Endothelial cell of umbilical vein (primary cell): ENCODE measurements at regions not wholly inside any gene's neighbourhood (a gene's known extent, or its start where the extent isn't known, plus 50 kb on each side); places are given as distances from the start of the nearest gene placed in this dataset.

ENCODE experiments used
- BruUV-seq: library from RNA; stranded (reverse); fragments of 400-500 nt; replicated peaks from 2 replicates; lab custom pipeline; 2021; lab: Mats Ljungman, UMichigan
- CTCF ChIA-PET: fragments of 300-600, 350-600 bp; sonication (Branson Sonifier 250); formaldehyde crosslinking; loops from one replicate; lab custom pipeline; 2021; ENCODE audit warnings: antibody characterized with exemption, inconsistent platforms; lab: Charles Lee
- POLR2A ChIA-PET: fragments of 300-600, 350-600 bp; sonication (Branson Sonifier 250); formaldehyde crosslinking; loops from one replicate; lab custom pipeline; 2021; ENCODE audit warnings: antibody characterized with exemption, inconsistent platforms; lab: Charles Lee
- DNase-seq: peaks from one replicate; pipeline ENCODE4 v3.0.0-alpha.2; 2011; ENCODE audit warnings: low read depth, low spot score
- FAIRE-seq: peaks from 2 replicates; lab custom pipeline; 2011; peaks lifted over from hg19 to GRCh38; lab: Jason Lieb, UNC
- H2AFZ ChIP-seq: 2 replicates; pipeline ENCODE4 v1.6.0; 2012; ENCODE audit warnings: low read depth, low read length, control low read depth, inconsistent platforms
- H3K27ac ChIP-seq: 2 replicates; pipeline ENCODE4 v1.5.1; 2011; ENCODE audit warnings: low read depth, mild to moderate bottlenecking, control low read depth, low read length, moderate library complexity; ENCODE audit not compliant: insufficient read depth
- H3K27me3 ChIP-seq, 2 experiments: 2 replicates each; pipeline versions ENCODE4 v1.6.0 to v1.6.1; 2011; ENCODE audit warnings: low read length in 2 of 2, mixed read lengths in 1 of 2; ENCODE audit not compliant: control insufficient read depth in 2 of 2, insufficient read depth in 2 of 2
- H3K36me3 ChIP-seq, 2 experiments: 2 replicates in 1 of 2; 3 replicates in 1 of 2; pipeline ENCODE4 v1.5.1; 2011; ENCODE audit warnings: low read length in 2 of 2, mild to moderate bottlenecking in 1 of 2, moderate library complexity in 1 of 2; ENCODE audit not compliant: control insufficient read depth in 2 of 2, insufficient read depth in 2 of 2; ENCODE audit errors: extremely low read depth in 1 of 2
- H3K4me1 ChIP-seq: 3 replicates; pipeline ENCODE4 v1.5.1; 2011; ENCODE audit warnings: mild to moderate bottlenecking, low read length; ENCODE audit not compliant: control insufficient read depth, insufficient read depth; ENCODE audit errors: extremely low read depth
- H3K4me2 ChIP-seq: 2 replicates; pipeline ENCODE4 v1.6.1; 2011; ENCODE audit warnings: low read length, control low read depth, mixed read lengths; ENCODE audit not compliant: insufficient read depth
- H3K4me3 ChIP-seq, 3 experiments: fragments of 200-600 bp in 1 of 3; sonication (generic), shearing (Covaris generic) in 1 of 3; replicated peaks in 1 of 3; 2 replicates each; pipeline ENCODE4 v1.5.1; 2011 to 2016; ENCODE audit warnings: control low read depth in 3 of 3, low read length in 3 of 3, mild to moderate bottlenecking in 2 of 3, inconsistent platforms in 1 of 3, low read depth in 1 of 3, moderate library complexity in 1 of 3; ENCODE audit not compliant: insufficient read depth in 1 of 3
- H3K79me2 ChIP-seq: 2 replicates; pipeline ENCODE4 v1.6.0; 2012; ENCODE audit warnings: low read length, inconsistent platforms; ENCODE audit not compliant: control insufficient read depth, insufficient read depth
- H3K9ac ChIP-seq: replicated peaks from 2 replicates; pipeline ENCODE3; 2011; ENCODE audit warnings: low read length, control low read depth; ENCODE audit not compliant: insufficient read depth; ENCODE audit errors: extremely low read depth
- H3K9me1 ChIP-seq: replicated peaks from 3 replicates; pipeline ENCODE4 v1.6.0; 2011; ENCODE audit warnings: mild to moderate bottlenecking, low read length; ENCODE audit not compliant: control insufficient read depth, insufficient read depth; ENCODE audit errors: extremely low read depth
- H3K9me3 ChIP-seq: replicated peaks from 2 replicates; pipeline ENCODE4 v1.5.1; 2012; ENCODE audit warnings: low read length, inconsistent platforms; ENCODE audit not compliant: control insufficient read depth, insufficient read depth
- H4K20me1 ChIP-seq: replicated peaks from 2 replicates; pipeline ENCODE3; 2011; ENCODE audit warnings: mild to moderate bottlenecking, low read length; ENCODE audit not compliant: control insufficient read depth, insufficient read depth; ENCODE audit errors: extremely low read depth
- EZH2 ChIP-seq: IDR thresholded peaks from 2 replicates; pipeline ENCODE4 v1.6.1; 2012; ENCODE audit warnings: borderline replicate concordance, low read depth, mild to moderate bottlenecking, moderate library complexity, low read length, inconsistent platforms; ENCODE audit not compliant: severe bottlenecking
- FOS ChIP-seq: IDR thresholded peaks from 2 replicates; pipeline ENCODE4 v1.6.1; 2011; ENCODE audit warnings: mild to moderate bottlenecking, low read length, moderate library complexity, borderline replicate concordance; ENCODE audit not compliant: insufficient read depth
- GATA2 ChIP-seq: IDR thresholded peaks from 2 replicates; pipeline ENCODE4 v1.7.0; 2011; ENCODE audit warnings: low read depth, mild to moderate bottlenecking, moderate library complexity, mixed read lengths, low read length; ENCODE audit not compliant: insufficient read length, insufficient read depth
- JUN ChIP-seq: IDR thresholded peaks from 2 replicates; pipeline ENCODE4 v1.6.1; 2011; ENCODE audit warnings: borderline replicate concordance, low read depth; ENCODE audit not compliant: insufficient read length, insufficient read depth
- MYC ChIP-seq: IDR thresholded peaks from one replicate; pipeline ENCODE4 v1.6.1; 2011; ENCODE audit warnings: mild to moderate bottlenecking, low read depth, low read length
- POLR2A ChIP-seq: IDR thresholded peaks from 2 replicates; pipeline ENCODE4 v1.6.1; 2012; ENCODE audit warnings: low read depth, mild to moderate bottlenecking, control low read depth, low read length
- POLR2AphosphoS5 ChIP-seq: IDR thresholded peaks from 2 replicates; pipeline ENCODE4 v1.6.1; 2012; ENCODE audit warnings: low read depth, mild to moderate bottlenecking, control low read depth, low read length, moderate library complexity; ENCODE audit not compliant: insufficient read depth
- dilution Hi-C: fragments of 300-500 bp; cut with MboI; formaldehyde crosslinking; loops from one replicate; pipeline ENCODE4 v1.15.0; 2019; ENCODE audit warnings: low sequenced_read_pairs; ENCODE audit not compliant: extremely low pct_ligation_motif_present
- intact Hi-C: fragments of 100-400 bp; cut with micrococcal nuclease; formaldehyde crosslinking; loops from one replicate; pipeline ENCODE4 v1.10.0; 2022
- TF ChIP-seq, protein P1 (sequence below): IDR thresholded peaks from 2 replicates; pipeline ENCODE4 v1.6.1; 2011; ENCODE audit not compliant: insufficient read depth, insufficient read length
- TF ChIP-seq, protein P2 (sequence below), 2 donors: IDR thresholded peaks; 1 replicate in 1 of 2; 2 replicates in 1 of 2; pipeline ENCODE4 v1.5.1; 2011; ENCODE audit warnings: low read length in 2 of 2, mild to moderate bottlenecking in 2 of 2, moderate library complexity in 2 of 2, control low read depth in 1 of 2, inconsistent platforms in 1 of 2, low read depth in 1 of 2; ENCODE audit not compliant: insufficient read depth in 1 of 2; ENCODE audit errors: extremely low read depth in 1 of 2

DNA sequence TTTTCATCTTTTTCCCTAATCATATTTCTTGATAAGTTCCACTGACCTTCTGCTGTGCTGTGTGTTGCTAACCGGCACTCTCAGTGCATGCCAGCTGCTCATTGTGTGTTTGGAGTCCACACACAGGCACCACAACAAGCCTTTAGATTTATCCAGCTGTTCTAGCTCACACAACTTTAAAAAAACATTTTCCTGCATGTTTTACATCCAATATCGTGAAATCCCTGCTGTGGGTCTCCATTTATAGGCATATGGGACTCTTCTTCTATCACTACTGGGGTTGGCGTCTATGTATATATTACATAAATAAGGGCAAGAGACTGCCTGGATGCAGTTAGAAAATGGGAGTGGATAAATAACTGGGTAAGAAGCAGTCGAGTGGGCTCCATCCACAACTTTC lies 183.6 kb upstream of the ADARB2 start:
- H3K9me3 ChIP-seq: no peaks in the 10 kb centered on the region
- no peaks in the 10 kb centered on the region for H3K4me1 ChIP-seq
- BruUV-seq: no TSS peak
- intact Hi-C loops: no loop called here
- no peak for TF ChIP-seq JUN
- no peak for TF ChIP-seq MYC
- TF ChIP-seq EZH2: no peak
- no peak for TF ChIP-seq GATA2
- TF ChIP-seq FOS: no peak
- TF ChIP-seq, protein P1, sequence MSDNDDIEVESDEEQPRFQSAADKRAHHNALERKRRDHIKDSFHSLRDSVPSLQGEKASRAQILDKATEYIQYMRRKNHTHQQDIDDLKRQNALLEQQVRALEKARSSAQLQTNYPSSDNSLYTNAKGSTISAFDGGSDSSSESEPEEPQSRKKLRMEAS: no peak
- TF ChIP-seq, protein P2, sequence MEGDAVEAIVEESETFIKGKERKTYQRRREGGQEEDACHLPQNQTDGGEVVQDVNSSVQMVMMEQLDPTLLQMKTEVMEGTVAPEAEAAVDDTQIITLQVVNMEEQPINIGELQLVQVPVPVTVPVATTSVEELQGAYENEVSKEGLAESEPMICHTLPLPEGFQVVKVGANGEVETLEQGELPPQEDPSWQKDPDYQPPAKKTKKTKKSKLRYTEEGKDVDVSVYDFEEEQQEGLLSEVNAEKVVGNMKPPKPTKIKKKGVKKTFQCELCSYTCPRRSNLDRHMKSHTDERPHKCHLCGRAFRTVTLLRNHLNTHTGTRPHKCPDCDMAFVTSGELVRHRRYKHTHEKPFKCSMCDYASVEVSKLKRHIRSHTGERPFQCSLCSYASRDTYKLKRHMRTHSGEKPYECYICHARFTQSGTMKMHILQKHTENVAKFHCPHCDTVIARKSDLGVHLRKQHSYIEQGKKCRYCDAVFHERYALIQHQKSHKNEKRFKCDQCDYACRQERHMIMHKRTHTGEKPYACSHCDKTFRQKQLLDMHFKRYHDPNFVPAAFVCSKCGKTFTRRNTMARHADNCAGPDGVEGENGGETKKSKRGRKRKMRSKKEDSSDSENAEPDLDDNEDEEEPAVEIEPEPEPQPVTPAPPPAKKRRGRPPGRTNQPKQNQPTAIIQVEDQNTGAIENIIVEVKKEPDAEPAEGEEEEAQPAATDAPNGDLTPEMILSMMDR (IDR thresholded peaks at IDR 0.05; ENCODE audit: extremely low read depth in 1 of 2, insufficient read depth in 1 of 2, low read depth in 1 of 2, low read length in 2 of 2): no peak
- no peak for TF ChIP-seq POLR2A
- no peak for TF ChIP-seq POLR2AphosphoS5
- no peaks in the 10 kb centered on the region for H4K20me1 ChIP-seq
- POLR2A ChIA-PET: no interaction called here
- no peaks in the 10 kb centered on the region for H3K27me3 ChIP-seq
- H3K4me2 ChIP-seq: no peak overlapping the region
- dilution Hi-C loops: no loop called here
- FAIRE-seq (no peak), DNase-seq (no peak)
- H3K27ac ChIP-seq: no peak overlapping the region
- no peaks in the 10 kb centered on the region for H3K79me2 ChIP-seq
- no peak overlapping the region for H3K9ac ChIP-seq
- H3K36me3 ChIP-seq: no peaks in the 10 kb centered on the region
- no peak overlapping the region for H2AFZ ChIP-seq
- no peaks in the 10 kb centered on the region for H3K9me1 ChIP-seq
- CTCF ChIA-PET: no interaction called here
- H3K4me3 ChIP-seq: no peak overlapping the region
